ENCODE measurements at regions not wholly inside any gene's neighbourhood (a gene's known extent, or its start where the extent isn't known, plus 50 kb on each side); places are given as distances from the start of the nearest gene placed in this dataset.

DNA sequence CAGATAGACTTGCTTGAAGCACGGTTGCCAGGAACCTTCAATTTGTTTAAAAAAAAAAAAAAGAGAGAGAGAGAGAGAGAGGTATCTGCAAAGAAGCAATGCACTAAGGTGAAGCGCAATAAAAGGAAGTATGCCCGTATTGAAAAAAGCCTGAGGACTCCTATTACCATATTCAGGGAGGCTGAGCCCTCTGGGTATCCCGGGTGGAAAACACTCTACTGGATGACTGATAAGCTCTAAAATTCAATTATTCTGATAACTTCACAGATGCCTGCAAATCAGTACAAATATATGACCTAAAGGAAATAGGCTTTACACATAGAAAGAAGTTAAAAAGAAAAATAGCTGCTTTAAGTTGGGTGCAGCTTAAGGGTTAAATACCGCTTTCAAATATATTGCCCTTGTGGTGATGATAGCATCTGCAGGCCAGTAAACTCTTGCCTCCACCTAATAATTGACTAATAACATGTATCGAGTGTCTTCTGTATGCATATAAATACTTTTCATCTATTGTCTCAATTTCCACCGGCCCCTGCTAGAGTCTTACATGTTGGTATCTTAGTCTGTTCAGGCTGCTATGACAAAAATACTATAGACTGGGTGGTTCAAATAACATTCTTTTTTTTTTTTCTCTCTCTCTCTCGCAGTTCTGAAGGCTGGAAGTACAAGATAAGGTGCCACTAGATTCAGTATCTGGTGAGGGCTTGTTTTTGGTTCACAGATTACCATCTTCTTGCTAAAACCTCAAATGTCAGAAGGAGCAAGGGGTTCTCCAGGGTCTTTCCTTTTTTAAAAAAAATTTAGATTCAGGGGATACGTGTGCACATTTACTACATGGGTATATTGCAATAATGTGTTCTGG is 187.4 kb upstream of the JARID2 start:
- TF ChIP-seq, protein P1, sequence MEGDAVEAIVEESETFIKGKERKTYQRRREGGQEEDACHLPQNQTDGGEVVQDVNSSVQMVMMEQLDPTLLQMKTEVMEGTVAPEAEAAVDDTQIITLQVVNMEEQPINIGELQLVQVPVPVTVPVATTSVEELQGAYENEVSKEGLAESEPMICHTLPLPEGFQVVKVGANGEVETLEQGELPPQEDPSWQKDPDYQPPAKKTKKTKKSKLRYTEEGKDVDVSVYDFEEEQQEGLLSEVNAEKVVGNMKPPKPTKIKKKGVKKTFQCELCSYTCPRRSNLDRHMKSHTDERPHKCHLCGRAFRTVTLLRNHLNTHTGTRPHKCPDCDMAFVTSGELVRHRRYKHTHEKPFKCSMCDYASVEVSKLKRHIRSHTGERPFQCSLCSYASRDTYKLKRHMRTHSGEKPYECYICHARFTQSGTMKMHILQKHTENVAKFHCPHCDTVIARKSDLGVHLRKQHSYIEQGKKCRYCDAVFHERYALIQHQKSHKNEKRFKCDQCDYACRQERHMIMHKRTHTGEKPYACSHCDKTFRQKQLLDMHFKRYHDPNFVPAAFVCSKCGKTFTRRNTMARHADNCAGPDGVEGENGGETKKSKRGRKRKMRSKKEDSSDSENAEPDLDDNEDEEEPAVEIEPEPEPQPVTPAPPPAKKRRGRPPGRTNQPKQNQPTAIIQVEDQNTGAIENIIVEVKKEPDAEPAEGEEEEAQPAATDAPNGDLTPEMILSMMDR (IDR thresholded peaks at IDR 0.05; ENCODE audit: insufficient read depth, low read depth, low read length): peak; percentile 18
- no peak for TF ChIP-seq EZH2 (IDR thresholded peaks at IDR 0.05; ENCODE audit: insufficient read depth, low read length)
